ENCODE measurements at regions not wholly inside any gene's neighbourhood (a gene's known extent, or its start where the extent isn't known, plus 50 kb on each side); places are given as distances from the start of the nearest gene placed in this dataset.

- TF ChIP-seq POLR2A (IDR thresholded peaks at IDR 0.05) = no peak
- no peak for TF ChIP-seq CTCF (IDR thresholded peaks at IDR 0.05 in 4 of 5, conservative IDR thresholded peaks at IDR 0.05 in 1 of 5)
Observed at GRCh38 chr2:118678985-118679384, 168.5 kb downstream of the EN1 start.
